HCT116 (cell line): ENCODE measurements at regions not wholly inside any gene's neighbourhood (a gene's known extent, or its start where the extent isn't known, plus 50 kb on each side); places are given as distances from the start of the nearest gene placed in this dataset.

Source experiments
- ATAC-seq: fragments of 200-7000 bp; cut with Tn5 transposase; 2 replicates; pipeline ENCODE4 v1.9.1; 2020; ENCODE audit warnings: mild to moderate bottlenecking, moderate library complexity
- BruUV-seq: library from RNA; stranded (reverse); fragments of 400-500 nt; replicated peaks from 2 replicates; lab custom pipeline; 2021; lab: Mats Ljungman, UMichigan
- CTCF ChIA-PET: fragments of 300-600 bp; sonication (Branson Sonifier 250); formaldehyde crosslinking; loops from one replicate; lab custom pipeline; 2021; ENCODE audit warnings: antibody characterized with exemption; lab: Charles Lee
- POLR2A ChIA-PET: fragments of 300-600, 350-600 bp; sonication (Branson Sonifier 250); formaldehyde crosslinking; loops from one replicate; lab custom pipeline; 2021; ENCODE audit warnings: antibody characterized with exemption; lab: Charles Lee
- RAD21 ChIA-PET, 2 experiments: fragments of 300-600 bp; sonication (Branson Sonifier 250); formaldehyde crosslinking; loops; one replicate each; lab custom pipeline; 2023; ENCODE audit warnings: low total read pairs in 2 of 2; ENCODE audit not compliant: uncharacterized antibody in 2 of 2, unreplicated experiment in 2 of 2, low non-redundant PET in 1 of 2; lab: Charles Lee
- DNase-seq: peaks from one replicate; pipeline ENCODE4 v3.0.0-alpha.2; 2010; ENCODE audit warnings: low read depth, low spot score
- H2AFZ ChIP-seq: fragments of 200-600 bp; shearing (Covaris generic), sonication (generic); 2 replicates; pipeline ENCODE4 v1.6.1; 2017; ENCODE audit warnings: low read depth, mixed run types, mixed read lengths, antibody characterized with exemption, low read length; ENCODE audit not compliant: poor library complexity, severe bottlenecking
- H3K27ac ChIP-seq: 2 replicates; pipeline ENCODE4 v1.5.1; 2012; ENCODE audit warnings: low read depth, low read length
- H3K27me3 ChIP-seq: fragments of 200-600 bp; sonication (generic); 2 replicates; pipeline ENCODE4 v1.6.1; 2016; ENCODE audit warnings: mixed run types, low read length, mixed read lengths; ENCODE audit not compliant: insufficient read depth
- H3K36me3 ChIP-seq, 2 experiments: fragments of 200-500 bp in 1 of 2; fragments of 200-600 bp in 1 of 2; sonication (Bioruptor generic) in 1 of 2; sonication (generic) in 1 of 2; 2 replicates each; pipeline versions ENCODE4 v1.5.1 to v1.6.1; 2014 to 2016; ENCODE audit warnings: low read length in 2 of 2, inconsistent platforms in 1 of 2, mixed read lengths in 1 of 2, mixed run types in 1 of 2; ENCODE audit not compliant: insufficient read depth in 2 of 2, control insufficient read depth in 1 of 2
- H3K4me1 ChIP-seq, 2 experiments: fragments of 200-600 bp in 1 of 2; sonication (generic) in 1 of 2; 2 replicates each; pipeline versions ENCODE4 v1.5.1 to v1.6.1; 2012 to 2017; ENCODE audit warnings: low read length in 2 of 2, inconsistent platforms in 1 of 2, mild to moderate bottlenecking in 1 of 2, mixed read lengths in 1 of 2, mixed run types in 1 of 2, moderate library complexity in 1 of 2; ENCODE audit not compliant: insufficient read depth in 2 of 2, control insufficient read depth in 1 of 2
- H3K4me2 ChIP-seq: fragments of 200-600 bp; sonication (generic); 2 replicates; pipeline ENCODE4 v1.6.1; 2017; ENCODE audit warnings: mixed run types, low read length, mixed read lengths
- H3K4me3 ChIP-seq, 2 experiments: fragments of 200-600 bp in 1 of 2; sonication (generic) in 1 of 2; replicated peaks in 1 of 2; 2 replicates each; pipeline ENCODE4 v1.5.1; 2011 to 2016; ENCODE audit warnings: low read length in 2 of 2, control low read depth in 1 of 2, low read depth in 1 of 2, mild to moderate bottlenecking in 1 of 2, mixed read lengths in 1 of 2, mixed run types in 1 of 2
- H3K79me2 ChIP-seq: fragments of 200-600 bp; sonication (generic); 2 replicates; pipeline ENCODE4 v1.6.1; 2017; ENCODE audit warnings: mild to moderate bottlenecking, mixed run types, low read length, moderate library complexity, mixed read lengths; ENCODE audit not compliant: insufficient read depth
- H3K9ac ChIP-seq: fragments of 200-600 bp; sonication (generic); 2 replicates; pipeline ENCODE4 v1.6.1; 2016; ENCODE audit warnings: low read length, mixed read lengths
- H3K9me2 ChIP-seq: fragments of 200-600 bp; sonication (generic), shearing (Covaris generic); 2 replicates; pipeline ENCODE4 v1.6.1; 2017; ENCODE audit warnings: mixed run types, mild to moderate bottlenecking, moderate library complexity; ENCODE audit not compliant: insufficient read depth
- H3K9me3 ChIP-seq, 2 experiments: fragments of 200-500 bp in 1 of 2; fragments of 200-600 bp in 1 of 2; sonication (Bioruptor generic) in 1 of 2; sonication (generic) in 1 of 2; 2 replicates each; pipeline ENCODE4 v1.6.1; 2014 to 2017; ENCODE audit warnings: low read length in 2 of 2, mixed read lengths in 2 of 2, inconsistent platforms in 1 of 2, low read depth in 1 of 2, mild to moderate bottlenecking in 1 of 2, mixed run types in 1 of 2, moderate library complexity in 1 of 2; ENCODE audit not compliant: control insufficient read depth in 1 of 2, insufficient read depth in 1 of 2
- H4K20me1 ChIP-seq: fragments of 200-600 bp; sonication (generic), shearing (Covaris generic); 2 replicates; pipeline ENCODE4 v1.6.1; 2017; ENCODE audit warnings: mixed run types, mild to moderate bottlenecking, moderate library complexity; ENCODE audit not compliant: insufficient read depth
- CEBPB ChIP-seq: IDR thresholded peaks from 2 replicates; pipeline ENCODE4 v1.6.1; 2012; ENCODE audit warnings: low read depth
- CTCF ChIP-seq, 3 experiments: fragments of 200-600 bp in 1 of 3; sonication (generic) in 1 of 3; IDR thresholded peaks in 2 of 3; conservative IDR thresholded peaks in 1 of 3; 2 replicates each; pipeline ENCODE4 v1.5.1; 2012 to 2017; ENCODE audit warnings: low read depth in 2 of 3, low read length in 2 of 3, antibody characterized with exemption in 1 of 3, borderline replicate concordance in 1 of 3, control low read depth in 1 of 3, mild to moderate bottlenecking in 1 of 3, mixed read lengths in 1 of 3, mixed run types in 1 of 3, moderate library complexity in 1 of 3; ENCODE audit not compliant: insufficient read depth in 1 of 3
- EGR1 ChIP-seq: IDR thresholded peaks from 2 replicates; pipeline ENCODE4 v1.6.1; 2012; ENCODE audit warnings: low read depth
- ELF1 ChIP-seq: IDR thresholded peaks from 2 replicates; pipeline ENCODE4 v1.6.1; 2012; ENCODE audit warnings: low read depth, borderline replicate concordance
- EZH2 ChIP-seq: fragments of 200-600 bp; sonication (generic); IDR thresholded peaks from 2 replicates; pipeline ENCODE4 v1.6.1; 2017; ENCODE audit warnings: antibody characterized with exemption, mixed run types
- FOSL1 ChIP-seq: IDR thresholded peaks from 2 replicates; pipeline ENCODE4 v1.6.1; 2012; ENCODE audit warnings: low read depth
- JUND ChIP-seq: IDR thresholded peaks from 2 replicates; pipeline ENCODE4 v1.6.1; 2012
- MAX ChIP-seq: IDR thresholded peaks from 2 replicates; pipeline ENCODE4 v1.6.1; 2012
- RAD21 ChIP-seq: IDR thresholded peaks from 2 replicates; pipeline ENCODE4 v1.6.1; 2012; ENCODE audit warnings: low read depth, mild to moderate bottlenecking
- SIN3A ChIP-seq: IDR thresholded peaks from 2 replicates; pipeline ENCODE4 v1.6.1; 2012; ENCODE audit warnings: low read depth
- SRF ChIP-seq: IDR thresholded peaks from 2 replicates; pipeline ENCODE4 v1.6.1; 2012; ENCODE audit warnings: low read depth
- TCF7L2 ChIP-seq: IDR thresholded peaks from 2 replicates; pipeline ENCODE4 v1.7.0; 2011; ENCODE audit warnings: borderline replicate concordance, inconsistent platforms; ENCODE audit not compliant: insufficient read depth, insufficient read length; ENCODE audit errors: extremely low read depth
- YY1 ChIP-seq: IDR thresholded peaks from 2 replicates; pipeline ENCODE4 v1.6.1; 2011; ENCODE audit warnings: low read length, low read depth, moderate library complexity, mild to moderate bottlenecking; ENCODE audit not compliant: insufficient replicate concordance; ENCODE audit errors: extremely low read depth
- intact Hi-C: fragments of 100-400 bp; cut with micrococcal nuclease; formaldehyde crosslinking; loops from 2 replicates; pipeline ENCODE4 v1.10.0; 2022
- TF ChIP-seq, protein P1 (sequence below): IDR thresholded peaks from 2 replicates; pipeline ENCODE4 v1.6.1; 2012; ENCODE audit warnings: low read depth

DNA sequence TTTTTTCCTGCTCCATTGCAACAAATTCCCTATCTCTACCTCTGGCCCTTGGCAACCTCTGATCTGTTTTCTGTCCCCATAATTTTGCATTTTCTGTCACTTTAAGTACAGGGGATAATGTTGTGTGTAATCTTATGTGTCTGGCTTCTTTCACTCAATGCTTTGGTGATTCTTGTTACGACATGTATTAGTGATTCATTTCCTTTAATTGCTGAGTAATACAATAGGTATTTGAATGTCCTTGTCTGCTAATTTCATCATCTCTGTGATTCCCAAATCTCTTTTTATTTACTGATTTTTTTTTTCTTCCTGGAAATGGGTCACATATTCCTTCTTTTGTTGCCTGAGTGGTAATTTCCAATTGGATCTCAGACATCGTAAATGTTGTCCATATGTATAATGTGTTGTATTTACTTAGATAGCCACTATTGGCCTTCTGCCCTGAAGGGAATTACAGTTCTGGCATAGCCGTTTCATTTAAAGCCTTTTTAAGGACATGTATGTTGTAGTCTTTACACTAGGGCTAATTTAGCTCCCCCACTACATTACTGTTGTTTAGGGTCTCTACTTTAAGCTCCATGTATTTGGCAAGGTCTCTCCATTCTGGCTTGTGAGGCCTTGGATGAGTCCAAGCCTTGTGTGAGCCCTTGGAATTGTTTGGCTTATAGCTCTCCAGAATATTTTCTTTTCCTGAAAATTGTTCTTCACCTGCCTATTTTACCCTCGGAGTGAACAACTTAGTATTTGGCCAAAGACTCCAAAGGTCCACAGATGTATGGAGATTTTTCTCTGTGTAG is 683.8 kb downstream of the LRRC70 start:
- H3K27ac ChIP-seq: no peak overlapping the region
- no TSS peak for BruUV-seq

DNA sequence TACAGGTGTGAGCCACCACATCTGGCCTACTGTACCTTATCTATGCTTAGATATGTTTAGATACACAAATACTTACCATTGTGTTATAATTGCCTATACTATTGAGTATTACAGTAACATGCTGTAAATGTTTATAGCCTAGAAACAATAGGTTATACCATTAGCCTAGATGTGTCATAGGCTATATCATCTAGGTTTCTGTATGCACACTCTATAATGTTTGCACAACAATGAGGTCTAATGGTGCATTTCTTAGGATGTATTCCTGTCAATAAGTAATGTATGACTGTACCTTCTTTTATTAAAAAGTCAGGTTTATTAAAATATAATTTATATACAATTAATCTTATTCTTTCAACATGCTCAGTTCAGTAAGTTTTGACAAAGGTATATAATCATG is 683.1 kb downstream of the LRRC70 start:
- H4K20me1 ChIP-seq: no peaks in the 10 kb centered on the region; the same call in 1 of the 2 replicates
- H3K4me1 ChIP-seq: no peaks in the 10 kb centered on the region
- no peak overlapping the region for H3K4me3 ChIP-seq
- H3K4me2 ChIP-seq: no peak overlapping the region
- DNase-seq: no peak
- no peak overlapping the region for H2AFZ ChIP-seq
- no peaks in the 10 kb centered on the region for H3K27me3 ChIP-seq
- H3K36me3 ChIP-seq: no peaks in the 10 kb centered on the region
- H3K27ac ChIP-seq: no peak overlapping the region
- peaks cover 0 to 6% of the 10 kb centered on the region in 2 experiments; a peak in 2 of 4 replicates for H3K9me3 ChIP-seq
- no TSS peak for BruUV-seq
- no peaks in the 10 kb centered on the region for H3K79me2 ChIP-seq
- no peaks in the 10 kb centered on the region for H3K9me2 ChIP-seq
- intact Hi-C loops: no loop called here
- H3K9ac ChIP-seq: no peak overlapping the region
- ChIA-PET RAD21 (no interaction called here), CTCF (no interaction called here), POLR2A (no interaction called here)
- ATAC-seq: no peak
- TF ChIP-seq CTCF (IDR thresholded peaks at IDR 0.05 in 2 of 3, conservative IDR thresholded peaks at IDR 0.05 in 1 of 3; ENCODE audit: borderline replicate concordance in 1 of 3, insufficient read depth in 1 of 3, low read depth in 2 of 3, low read length in 2 of 3) (no peak), ELF1 (no peak), EGR1 (no peak), EZH2 (no peak), CEBPB (no peak), RAD21 (no peak), YY1 (no peak), SRF (no peak), FOSL1 (no peak)
- TF ChIP-seq, protein P1, sequence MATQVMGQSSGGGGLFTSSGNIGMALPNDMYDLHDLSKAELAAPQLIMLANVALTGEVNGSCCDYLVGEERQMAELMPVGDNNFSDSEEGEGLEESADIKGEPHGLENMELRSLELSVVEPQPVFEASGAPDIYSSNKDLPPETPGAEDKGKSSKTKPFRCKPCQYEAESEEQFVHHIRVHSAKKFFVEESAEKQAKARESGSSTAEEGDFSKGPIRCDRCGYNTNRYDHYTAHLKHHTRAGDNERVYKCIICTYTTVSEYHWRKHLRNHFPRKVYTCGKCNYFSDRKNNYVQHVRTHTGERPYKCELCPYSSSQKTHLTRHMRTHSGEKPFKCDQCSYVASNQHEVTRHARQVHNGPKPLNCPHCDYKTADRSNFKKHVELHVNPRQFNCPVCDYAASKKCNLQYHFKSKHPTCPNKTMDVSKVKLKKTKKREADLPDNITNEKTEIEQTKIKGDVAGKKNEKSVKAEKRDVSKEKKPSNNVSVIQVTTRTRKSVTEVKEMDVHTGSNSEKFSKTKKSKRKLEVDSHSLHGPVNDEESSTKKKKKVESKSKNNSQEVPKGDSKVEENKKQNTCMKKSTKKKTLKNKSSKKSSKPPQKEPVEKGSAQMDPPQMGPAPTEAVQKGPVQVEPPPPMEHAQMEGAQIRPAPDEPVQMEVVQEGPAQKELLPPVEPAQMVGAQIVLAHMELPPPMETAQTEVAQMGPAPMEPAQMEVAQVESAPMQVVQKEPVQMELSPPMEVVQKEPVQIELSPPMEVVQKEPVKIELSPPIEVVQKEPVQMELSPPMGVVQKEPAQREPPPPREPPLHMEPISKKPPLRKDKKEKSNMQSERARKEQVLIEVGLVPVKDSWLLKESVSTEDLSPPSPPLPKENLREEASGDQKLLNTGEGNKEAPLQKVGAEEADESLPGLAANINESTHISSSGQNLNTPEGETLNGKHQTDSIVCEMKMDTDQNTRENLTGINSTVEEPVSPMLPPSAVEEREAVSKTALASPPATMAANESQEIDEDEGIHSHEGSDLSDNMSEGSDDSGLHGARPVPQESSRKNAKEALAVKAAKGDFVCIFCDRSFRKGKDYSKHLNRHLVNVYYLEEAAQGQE: no peak

More for the DNA sequence above, 683.8 kb downstream of the LRRC70 start:
- ATAC-seq (no peak), DNase-seq (no peak)
- Histone ChIP-seq H4K20me1 (no peaks in the 10 kb centered on the region; the same call in 1 of the 2 replicates), H3K9me3 (peaks cover 0 to 6% of the 10 kb centered on the region in 2 experiments; a peak in 2 of 4 replicates), H3K4me1 (no peaks in the 10 kb centered on the region), H3K4me3 (no peak overlapping the region), H3K27me3 (no peaks in the 10 kb centered on the region), H3K9me2 (no peaks in the 10 kb centered on the region), H3K9ac (no peak overlapping the region), H3K4me2 (no peak overlapping the region), H3K79me2 (no peaks in the 10 kb centered on the region), H3K36me3 (no peaks in the 10 kb centered on the region), H2AFZ (no peak overlapping the region)
- ChIA-PET CTCF (no interaction called here), RAD21 (no interaction called here), POLR2A (no interaction called here)
- intact Hi-C loops: no loop called here
- TF ChIP-seq SIN3A (no peak), JUND (no peak), SRF (no peak), MAX (no peak), TCF7L2 (no peak)
